ENCODE measurements at regions not wholly inside any gene's neighbourhood (a gene's known extent, or its start where the extent isn't known, plus 50 kb on each side); places are given as distances from the start of the nearest gene placed in this dataset.

- Histone ChIP-seq H3K27ac (ENCODE audit: insufficient read length, low read depth, low read length) (no peak overlapping the region), H2AK5ac (ENCODE audit: insufficient read length, low read length) (no peak overlapping the region), H2BK20ac (ENCODE audit: low read depth, low read length, poor library complexity, severe bottlenecking) (no peak overlapping the region), H2AFZ (ENCODE audit: low read length) (no peak overlapping the region), H2BK5ac (ENCODE audit: insufficient read length, low read length) (no peak overlapping the region), H3K18ac (ENCODE audit: insufficient read length, low read depth, low read length) (no peak overlapping the region), H3K56ac (ENCODE audit: insufficient read length, low read depth, low read length) (no peak overlapping the region), H3K4ac (ENCODE audit: low read depth, low read length) (no peak overlapping the region), H2BK120ac (ENCODE audit: low read depth, low read length, poor library complexity, severe bottlenecking) (no peak overlapping the region), H4K8ac (replicated peaks; ENCODE audit: insufficient read length, low read depth, low read length) (no peak overlapping the region), H3K23ac (ENCODE audit: insufficient read length, low read depth, low read length) (no peak overlapping the region), H2BK15ac (ENCODE audit: low read depth, low read length) (no peak overlapping the region), H3K23me2 (ENCODE audit: insufficient read length, low read depth, low read length, poor library complexity, severe bottlenecking) (no peaks in the 10 kb centered on the region), H3K4me1 (ENCODE audit: insufficient read depth, low read length) (no peaks in the 10 kb centered on the region), H4K20me1 (ENCODE audit: control insufficient read depth, insufficient read depth, insufficient read length) (no peaks in the 10 kb centered on the region), H3K14ac (ENCODE audit: insufficient read depth, low read length) (no peak overlapping the region), H3K79me2 (ENCODE audit: insufficient read depth, low read length) (no peaks in the 10 kb centered on the region), H3K27me3 (ENCODE audit: insufficient read depth, low read length) (no peaks in the 10 kb centered on the region), H3K9ac (ENCODE audit: extremely low read depth, insufficient read length, low read length) (no peak overlapping the region), H3K9me3 (ENCODE audit: control insufficient read depth, low read depth, low read length) (no peaks in the 10 kb centered on the region), H4K5ac (ENCODE audit: insufficient read length, low read depth, low read length) (no peak overlapping the region), H3T11ph (ENCODE audit: low read length) (no peak overlapping the region), H3K79me1 (ENCODE audit: insufficient read depth, low read depth, low read length, poor library complexity, severe bottlenecking) (no peaks in the 10 kb centered on the region), H4K91ac (ENCODE audit: insufficient read length, low read depth, low read length) (no peak overlapping the region), H2BK12ac (ENCODE audit: insufficient read length, low read depth, low read length) (no peak overlapping the region), H3K4me2 (ENCODE audit: insufficient read depth, insufficient read length, low read length) (no peak overlapping the region)
- no peak for TF ChIP-seq CTCF (conservative IDR thresholded peaks at IDR 0.05)
- DNase-seq = no peak
- no peaks in the 10 kb centered on the region for H3K36me3 Mint-ChIP-seq (ENCODE audit: insufficient read depth in 1 of 3, low read depth in 3 of 3)
- H3K4me1 Mint-ChIP-seq = peaks cover 0 to 3% of the 10 kb centered on the region in 2 experiments; a peak in 1 of 4 replicates
- H3K27me3 Mint-ChIP-seq (ENCODE audit: low read depth) = no peaks in the 10 kb centered on the region
- no peak overlapping the region for H3K27ac Mint-ChIP-seq
- no CpG with 5 or more reads among the region's 5 CpGs for WGBS (ENCODE audit: extremely low coverage, insufficient read length, low lambda C conversion rate)
- H3K9me3 Mint-ChIP-seq = no peaks in the 10 kb centered on the region
- H3K4me3 Mint-ChIP-seq = no peak overlapping the region
These were observed 341.0 kb upstream of the CD180 start for GRCh38 chr5:67537439-67538148.
